NCI-H2196 (cell line): ENCODE measurements at regions not wholly inside any gene's neighbourhood (a gene's known extent, or its start where the extent isn't known, plus 50 kb on each side); places are given as distances from the start of the nearest gene placed in this dataset.

ENCODE experiments used
- DNase-seq: peaks from one replicate; lab custom pipeline; 2025; ENCODE audit not compliant: unreplicated experiment; lab: John Stamatoyannopoulos, UW

DNA sequence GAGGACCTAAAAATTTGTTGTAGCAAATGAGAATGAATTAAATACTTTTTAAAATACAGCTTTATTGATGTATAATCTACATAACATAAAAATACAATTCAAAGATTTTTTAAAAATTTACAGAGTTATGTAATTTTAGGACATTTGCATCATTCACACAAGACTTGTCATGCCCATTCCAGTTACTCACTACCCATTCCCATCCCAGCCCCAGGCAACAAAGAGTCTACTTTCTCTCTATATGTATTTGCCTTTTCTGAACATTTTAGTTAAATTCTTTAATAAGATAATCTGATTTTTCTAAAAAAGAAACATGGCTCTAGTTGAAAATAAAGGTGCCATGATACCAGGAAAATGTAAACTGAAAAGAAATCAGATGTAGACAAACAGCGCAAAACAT is 354.2 kb downstream of the PMP22 start:
- no peak for DNase-seq

DNA sequence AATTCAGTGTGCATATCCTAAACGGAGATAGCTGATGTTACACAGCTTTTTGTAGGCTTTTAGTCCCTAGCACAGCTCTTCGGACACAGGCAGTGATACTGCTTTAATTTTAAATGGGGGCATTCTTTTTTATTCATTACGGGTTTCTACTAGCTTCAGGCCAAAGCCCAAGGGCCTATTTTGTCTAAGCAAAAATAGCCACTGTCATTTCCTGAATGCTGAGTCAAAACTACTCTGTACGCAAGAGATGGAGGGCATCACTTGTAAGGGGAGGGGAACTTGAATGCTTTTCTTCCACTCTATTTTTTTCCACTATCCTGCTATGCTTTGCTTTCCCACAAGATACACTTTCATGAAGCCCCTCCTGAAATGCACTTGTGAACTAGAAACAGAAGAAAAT is 360.7 kb downstream of the PMP22 start:
- DNase-seq = no peak

DNA sequence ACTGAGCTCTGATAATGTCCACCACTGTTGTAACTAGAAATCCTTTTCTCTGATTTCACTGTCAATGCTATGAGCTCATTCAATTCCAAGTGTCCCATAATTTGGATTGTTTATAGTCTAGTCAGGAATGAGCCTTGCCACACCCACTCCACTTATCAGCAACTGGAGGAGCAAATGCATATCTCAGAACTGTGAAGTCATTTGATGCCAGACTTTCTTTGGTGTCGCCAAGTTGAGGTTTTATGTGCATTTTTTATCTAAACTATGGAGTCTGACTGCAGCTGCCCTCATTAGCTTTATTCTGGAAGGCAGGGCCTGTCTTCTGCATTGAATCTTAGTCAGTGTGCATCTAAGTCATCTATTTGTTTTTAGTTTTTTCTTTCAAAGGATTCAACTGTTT is 361.3 kb downstream of the PMP22 start:
- DNase-seq = no peak

DNA sequence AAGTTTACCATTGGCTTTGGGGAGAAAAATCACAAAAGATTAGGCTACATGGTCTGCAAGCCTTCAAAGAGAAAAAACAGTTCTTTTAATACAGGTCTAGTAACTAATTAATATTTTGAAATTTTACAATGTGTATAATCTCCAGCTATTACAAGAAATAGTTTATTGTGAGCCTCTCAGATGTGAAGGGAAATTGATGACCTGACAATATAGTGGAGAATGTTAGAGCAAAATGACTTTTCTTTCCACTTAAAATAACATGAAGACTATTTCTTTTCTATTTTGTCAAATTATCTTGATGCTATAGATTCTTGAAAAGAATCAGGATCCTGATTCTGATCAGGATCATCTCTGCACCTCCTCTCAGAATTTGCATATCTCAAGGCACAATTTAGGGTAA is 362.3 kb downstream of the PMP22 start:
- no peak for DNase-seq

GRCh38 chr17:14902297-14902696 is 362.8 kb downstream of the PMP22 start:
- no peak for DNase-seq

- no peak for DNase-seq
These were observed 363.8 kb downstream of the PMP22 start for GRCh38 chr17:14901376-14901775.

- DNase-seq = no peak
These were observed 378.9 kb downstream of the PMP22 start for GRCh38 chr17:14886200-14886739.

- no peak for DNase-seq
These were observed 383.0 kb downstream of the PMP22 start for GRCh38 chr17:14882131-14882530.

- no peak for DNase-seq
These were observed 389.3 kb downstream of the PMP22 start for GRCh38 chr17:14875557-14876412.

DNA sequence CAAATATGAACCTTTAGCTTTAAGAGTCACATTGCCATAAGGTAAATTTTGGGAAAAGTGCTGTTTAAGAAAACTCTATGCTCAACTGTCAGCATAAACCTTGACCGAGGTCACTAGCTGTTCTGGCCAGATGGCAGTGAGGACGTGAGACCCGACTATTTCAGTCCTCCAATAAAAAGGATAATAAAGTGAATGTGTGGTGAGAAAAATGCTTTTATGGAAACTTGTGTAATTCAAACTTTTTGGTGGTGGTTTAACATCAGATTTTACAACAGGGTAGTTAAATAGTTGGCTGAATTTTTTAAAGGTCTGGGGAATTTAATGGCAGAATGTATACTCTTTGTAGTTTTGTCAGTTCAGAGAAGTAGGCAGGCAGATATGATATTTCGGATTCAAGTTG is 391.1 kb downstream of the PMP22 start:
- no peak for DNase-seq

DNA sequence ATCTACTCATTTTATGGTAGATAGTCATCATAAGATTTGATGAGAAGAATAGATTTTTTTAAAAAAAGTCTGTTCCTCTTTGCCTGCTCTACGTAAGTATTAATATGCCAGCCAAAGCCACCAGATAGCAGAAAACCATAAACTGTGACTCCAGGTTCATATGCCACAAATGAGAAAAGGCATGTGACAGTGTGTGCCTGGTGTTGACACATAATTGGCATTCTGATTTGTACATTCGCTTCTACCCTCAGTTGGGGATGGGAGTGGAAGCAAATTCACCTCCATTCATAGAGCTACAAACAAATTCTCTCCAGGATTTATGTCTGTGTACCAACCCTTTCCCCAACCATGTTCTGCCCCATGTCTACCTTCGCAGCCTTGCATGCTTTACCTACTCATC is 391.6 kb downstream of the PMP22 start:
- no peak for DNase-seq

DNA sequence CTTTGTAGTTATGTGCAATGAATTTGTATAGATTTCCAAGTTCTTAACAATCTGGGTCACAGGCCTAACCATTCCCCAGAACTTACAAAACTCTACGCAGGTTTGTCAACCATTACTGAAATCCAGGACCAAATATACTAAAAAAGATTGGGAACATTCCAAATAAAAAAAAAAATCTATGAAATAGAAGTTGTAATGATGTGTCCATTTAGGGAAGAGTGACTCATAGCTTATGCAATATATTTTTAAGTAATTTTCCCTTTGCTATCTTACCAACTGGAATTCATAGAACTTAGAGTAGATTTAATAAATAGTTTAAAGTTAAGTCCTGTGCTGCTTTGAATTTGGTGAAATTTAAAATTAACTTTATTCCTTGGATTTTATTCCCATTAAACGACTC is 393.2 kb downstream of the PMP22 start:
- no peak for DNase-seq

DNA sequence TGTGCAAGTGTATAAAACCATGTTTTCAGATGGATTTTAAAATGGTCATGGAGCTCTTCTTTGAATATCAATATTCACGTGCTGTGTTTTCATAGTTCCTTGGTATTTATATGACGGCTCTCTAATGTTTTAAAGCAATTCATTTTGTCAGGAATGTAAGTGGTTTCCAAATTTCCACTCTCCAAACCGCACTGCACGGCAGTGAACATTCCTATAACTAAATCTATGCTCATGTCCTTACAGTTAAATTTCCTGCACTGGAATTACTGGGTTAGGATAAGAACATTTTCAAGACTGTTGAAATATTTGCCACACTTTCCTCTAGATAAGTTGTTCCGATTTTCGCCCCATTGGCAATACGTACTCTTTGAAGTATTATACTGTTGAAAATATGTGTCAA is 398.9 kb downstream of the PMP22 start:
- DNase-seq = no peak

- no peak for DNase-seq
These were observed 401.0 kb downstream of the PMP22 start for GRCh38 chr17:14864127-14864526.

DNA sequence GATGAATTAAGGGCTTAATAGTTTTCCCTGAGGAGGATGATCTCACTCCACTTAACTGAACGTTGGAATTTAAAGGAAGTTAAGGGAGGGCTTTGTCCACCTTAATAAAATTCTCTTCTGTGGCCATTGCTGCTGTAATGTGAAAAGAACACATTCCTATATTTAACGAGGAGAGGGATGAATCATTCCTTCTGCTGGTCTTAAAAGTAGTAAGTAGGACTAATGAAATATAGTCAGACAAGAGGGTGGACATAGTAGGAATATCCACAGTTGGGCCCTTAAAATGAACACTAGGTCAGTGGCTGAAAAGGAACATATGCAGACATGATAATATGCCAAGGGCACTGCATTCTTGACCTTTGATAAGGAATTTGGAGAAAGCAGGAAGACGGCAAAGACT is 405.6 kb downstream of the PMP22 start:
- DNase-seq = no peak

GRCh38 chr17:14856176-14856575 is 408.9 kb downstream of the PMP22 start:
- no peak for DNase-seq

GRCh38 chr17:14854691-14855090 is 410.4 kb downstream of the PMP22 start:
- DNase-seq = no peak

DNA sequence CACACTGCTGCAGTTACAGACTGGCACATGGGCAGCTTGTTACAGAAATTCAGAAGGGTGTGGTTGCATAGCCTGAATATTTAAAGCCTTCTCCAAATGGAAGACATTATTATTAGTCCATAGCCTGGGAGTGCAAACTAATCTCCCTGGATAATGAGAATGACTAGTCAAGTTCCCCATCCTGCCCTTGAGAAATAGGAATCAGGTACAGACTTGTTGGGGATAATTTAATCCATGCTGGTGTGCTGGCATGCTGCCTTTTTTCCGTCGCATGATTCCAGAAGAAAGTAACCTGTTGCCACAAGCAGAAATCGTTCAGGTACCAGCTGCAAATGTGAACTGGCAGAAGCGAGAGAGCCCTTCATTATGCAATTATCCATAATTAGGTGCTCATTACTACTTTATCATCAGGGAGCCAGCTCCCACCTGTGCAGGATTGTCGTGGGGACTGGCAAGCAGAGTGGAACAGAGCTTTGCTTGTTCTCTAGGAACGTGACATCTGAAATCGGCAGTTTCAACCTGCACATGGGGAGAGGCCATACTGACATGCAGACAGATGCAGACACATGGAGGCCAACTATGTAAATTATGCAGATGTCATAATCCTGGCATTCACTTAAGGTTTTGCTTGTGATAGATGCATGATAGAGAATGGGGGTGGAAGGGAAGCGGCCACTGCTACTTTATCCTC is 419.4 kb downstream of the PMP22 start:
- no peak for DNase-seq

DNA sequence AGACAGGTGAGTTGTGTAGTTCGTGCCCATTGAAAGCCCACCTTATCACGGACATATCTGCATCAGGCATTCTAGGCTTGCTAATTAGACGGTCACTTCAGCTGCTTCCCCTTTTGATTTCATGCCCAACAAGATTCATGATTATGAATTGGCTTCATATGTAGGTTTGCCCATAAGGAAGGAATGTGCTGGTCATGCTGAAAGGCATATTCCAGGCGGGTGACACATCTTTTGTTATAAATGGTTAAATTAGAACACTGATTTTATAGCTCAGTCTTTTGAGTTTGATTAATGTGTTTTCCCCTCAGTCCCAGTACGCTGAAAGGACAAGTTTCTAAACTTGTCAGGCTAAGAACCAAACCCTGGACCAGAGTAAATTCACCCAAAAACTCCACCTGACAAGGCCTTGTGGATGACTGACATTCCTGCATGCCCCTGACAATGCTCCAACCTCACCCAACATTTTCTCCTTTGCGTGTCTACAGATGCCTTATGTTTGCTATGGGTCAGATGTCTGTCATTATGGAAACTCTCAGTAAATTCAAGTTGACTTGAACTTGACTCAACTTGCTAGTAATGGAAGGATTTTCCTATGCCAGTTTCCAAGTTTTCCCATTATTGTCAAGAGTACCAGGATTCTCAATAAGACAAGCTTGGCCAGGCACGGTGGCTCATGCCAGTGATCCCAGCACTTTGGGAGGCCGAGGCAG is 421.9 kb downstream of the PMP22 start:
- no peak for DNase-seq

GRCh38 chr17:14840616-14841231 is 424.4 kb downstream of the PMP22 start:
- DNase-seq = no peak

DNA sequence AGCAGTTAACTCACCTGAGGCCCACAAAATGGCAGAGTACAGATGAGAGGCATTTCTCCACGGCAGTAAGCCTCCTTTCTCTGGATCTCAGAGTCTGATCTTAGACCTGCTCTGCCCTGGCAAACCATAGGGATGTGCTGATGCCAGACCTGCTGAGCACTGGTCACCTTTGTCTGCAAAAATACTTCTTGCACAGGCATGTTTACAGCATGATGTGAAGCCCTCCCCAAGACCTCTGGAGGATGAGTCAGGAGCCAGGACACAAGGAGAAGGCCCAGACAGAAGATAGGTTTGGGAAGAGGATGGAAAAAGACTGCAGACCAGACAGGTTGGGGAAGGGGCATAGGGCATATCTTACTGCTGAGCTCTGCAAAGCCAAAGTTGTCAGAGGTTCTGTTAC is 426.6 kb downstream of the PMP22 start:
- DNase-seq = no peak
